ENCODE measurements at regions not wholly inside any gene's neighbourhood (a gene's known extent, or its start where the extent isn't known, plus 50 kb on each side); places are given as distances from the start of the nearest gene placed in this dataset.

DNA sequence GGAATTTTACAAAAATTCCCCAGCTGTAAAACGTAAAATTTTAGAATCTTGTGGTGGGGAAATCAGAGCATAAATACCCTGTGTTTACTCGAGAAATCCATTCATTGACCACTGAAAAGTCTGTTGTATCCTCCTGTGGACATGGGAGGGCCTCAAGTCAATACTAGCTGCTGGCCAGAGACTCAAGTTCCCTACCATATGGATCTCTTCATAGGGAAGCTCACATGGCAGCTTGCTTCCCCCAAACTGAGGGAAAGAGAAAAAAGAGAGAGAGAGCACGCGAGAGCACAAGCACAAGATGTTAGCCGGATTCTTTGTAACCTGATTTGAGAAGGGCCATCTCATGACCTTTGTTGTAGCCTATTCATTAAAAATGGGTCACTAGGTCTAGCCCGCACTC, 591.9 kb downstream of the LRRC70 start:
- TF ChIP-seq, protein P1, sequence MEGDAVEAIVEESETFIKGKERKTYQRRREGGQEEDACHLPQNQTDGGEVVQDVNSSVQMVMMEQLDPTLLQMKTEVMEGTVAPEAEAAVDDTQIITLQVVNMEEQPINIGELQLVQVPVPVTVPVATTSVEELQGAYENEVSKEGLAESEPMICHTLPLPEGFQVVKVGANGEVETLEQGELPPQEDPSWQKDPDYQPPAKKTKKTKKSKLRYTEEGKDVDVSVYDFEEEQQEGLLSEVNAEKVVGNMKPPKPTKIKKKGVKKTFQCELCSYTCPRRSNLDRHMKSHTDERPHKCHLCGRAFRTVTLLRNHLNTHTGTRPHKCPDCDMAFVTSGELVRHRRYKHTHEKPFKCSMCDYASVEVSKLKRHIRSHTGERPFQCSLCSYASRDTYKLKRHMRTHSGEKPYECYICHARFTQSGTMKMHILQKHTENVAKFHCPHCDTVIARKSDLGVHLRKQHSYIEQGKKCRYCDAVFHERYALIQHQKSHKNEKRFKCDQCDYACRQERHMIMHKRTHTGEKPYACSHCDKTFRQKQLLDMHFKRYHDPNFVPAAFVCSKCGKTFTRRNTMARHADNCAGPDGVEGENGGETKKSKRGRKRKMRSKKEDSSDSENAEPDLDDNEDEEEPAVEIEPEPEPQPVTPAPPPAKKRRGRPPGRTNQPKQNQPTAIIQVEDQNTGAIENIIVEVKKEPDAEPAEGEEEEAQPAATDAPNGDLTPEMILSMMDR (IDR thresholded peaks at IDR 0.05; ENCODE audit: low read depth, low read length) = no peak
- TF ChIP-seq EZH2phosphoT487 (IDR thresholded peaks at IDR 0.05; ENCODE audit: low read depth) = no peak
